Activated CD4-positive, alpha-beta T cell treated with anti-CD3 and anti-CD28 coated beads, Interleukin-2, amount 50 U/mL, for 16 hours (primary cell): ENCODE measurements at regions not wholly inside any gene's neighbourhood (a gene's known extent, or its start where the extent isn't known, plus 50 kb on each side); places are given as distances from the start of the nearest gene placed in this dataset.
"Not testable (repeated sequence)": the region's sequence is repeated elsewhere in the genome, so short reads cannot be mapped to it uniquely, and the experiment has no call there.

Experiments used
- DNase-seq: peaks from one replicate; pipeline ENCODE4 v3.0.0-alpha.2; 2020

GRCh38 chr11:81870815-81871214, 862.8 kb downstream of the FAM181B start:
- no peak for DNase-seq

DNA sequence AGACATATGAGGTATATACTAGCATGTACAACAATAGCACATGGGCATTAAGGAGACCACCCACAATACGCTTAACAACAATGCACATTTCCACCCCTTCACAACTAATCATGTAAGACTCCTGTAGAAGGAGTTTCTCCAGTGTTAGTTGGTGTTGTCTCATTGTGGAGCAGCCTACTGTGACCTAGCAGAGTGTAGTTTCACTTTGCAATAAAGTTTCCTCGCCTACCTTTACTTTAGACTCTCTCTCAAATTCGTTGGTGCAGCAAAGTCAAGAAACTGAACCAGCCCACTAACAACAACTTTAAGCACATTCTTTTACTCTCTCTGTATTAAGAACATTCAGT, 863.6 kb downstream of the FAM181B start:
- DNase-seq = no peak

DNA sequence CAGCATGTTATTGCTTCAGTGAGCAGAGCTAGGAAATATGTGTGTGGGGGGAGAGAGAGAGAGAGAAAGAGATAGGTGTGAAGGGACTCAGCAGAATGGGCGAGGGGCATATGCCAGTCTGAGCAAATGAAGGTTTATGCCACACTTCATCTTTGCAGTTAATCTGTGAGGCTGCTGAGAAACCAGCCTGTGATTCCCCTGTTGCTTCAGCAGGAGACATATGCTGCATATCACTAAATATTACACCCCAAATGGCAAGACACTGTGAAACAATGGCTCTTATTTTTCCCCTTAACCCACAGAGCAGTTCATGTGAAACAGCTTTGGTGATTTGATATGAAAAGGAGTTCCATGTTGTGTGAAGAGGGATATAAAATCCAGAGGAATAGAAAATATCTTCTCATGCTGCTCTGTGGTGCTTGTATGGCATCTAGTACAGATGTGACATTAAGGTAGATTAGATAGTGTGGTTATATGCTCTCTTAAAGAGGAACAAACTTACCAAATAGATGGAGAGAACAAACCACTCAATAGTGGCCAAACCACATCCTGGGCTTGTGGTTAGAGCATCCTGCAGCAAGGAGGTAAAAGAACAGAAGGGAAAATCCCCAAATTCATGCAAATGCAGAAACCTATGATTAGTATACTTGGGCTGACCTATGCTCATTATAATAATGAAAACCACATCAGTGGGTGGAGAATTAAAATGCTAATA, 864.2 kb downstream of the FAM181B start:
- DNase-seq = peak; percentile 95

DNA sequence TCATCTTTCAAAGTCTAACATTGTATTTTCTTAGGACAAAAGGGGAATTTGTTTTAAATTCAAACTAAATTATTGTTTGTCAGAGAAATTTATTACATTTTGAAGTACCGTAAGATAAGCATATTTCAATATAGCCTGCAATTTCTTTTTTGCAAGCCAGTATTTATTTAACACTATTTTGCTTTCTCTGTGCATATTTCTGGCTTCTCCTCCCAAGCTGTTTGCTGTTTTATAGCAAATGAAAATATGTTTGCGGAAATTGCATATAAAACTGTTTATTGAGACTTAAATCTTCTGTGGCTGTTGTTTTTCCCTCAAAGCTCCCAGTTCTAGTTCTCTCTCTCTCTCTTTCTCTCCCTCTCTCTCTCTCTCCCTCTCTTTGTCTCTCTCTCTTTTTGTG, 866.8 kb downstream of the FAM181B start:
- no peak for DNase-seq

- no peak for DNase-seq
These were observed 876.3 kb downstream of the FAM181B start for GRCh38 chr11:81857386-81857785.

- no peak for DNase-seq
These were observed 879.9 kb downstream of the FAM181B start for GRCh38 chr11:81853791-81854190.

DNA sequence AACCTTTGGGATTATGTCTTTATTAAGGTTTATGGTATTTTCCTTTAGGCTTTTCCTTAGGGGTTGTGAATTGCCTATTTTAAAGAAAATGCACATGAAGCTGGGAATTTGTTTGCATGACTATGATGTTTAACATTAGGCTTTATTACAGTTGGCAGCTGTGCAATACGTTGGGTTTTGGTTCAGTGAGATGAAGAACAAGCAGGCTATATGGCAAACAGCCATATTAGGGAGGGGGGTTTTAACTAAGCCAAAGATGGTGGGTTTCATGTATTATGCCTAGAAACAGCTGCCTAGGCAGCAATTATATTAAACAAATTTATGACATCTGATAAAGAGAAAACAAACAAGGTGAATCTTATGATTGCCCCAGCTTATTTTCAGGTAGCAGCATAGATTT, 880.8 kb downstream of the FAM181B start:
- DNase-seq = no peak

DNA sequence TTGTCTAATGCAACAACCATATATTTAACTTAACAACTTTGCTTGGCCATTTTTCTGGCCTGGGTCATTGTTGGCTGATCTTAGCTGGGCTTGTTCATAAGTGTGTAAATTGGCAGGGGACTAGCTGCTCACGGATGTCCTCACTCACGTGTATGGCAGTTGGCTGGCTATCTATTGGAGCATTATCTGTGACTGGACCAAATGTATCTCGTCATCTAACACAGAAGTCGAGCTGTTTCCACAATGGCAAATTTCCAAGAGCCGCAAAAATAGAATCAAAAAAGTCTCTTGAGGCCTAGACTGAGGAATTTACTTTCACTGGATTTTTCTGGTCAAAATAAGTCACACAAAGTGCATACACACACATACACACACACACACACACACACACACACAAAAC, 893.3 kb downstream of the FAM181B start:
- no peak for DNase-seq

- no peak for DNase-seq
These were observed 893.7 kb downstream of the FAM181B start for GRCh38 chr11:81839976-81840375.

DNA sequence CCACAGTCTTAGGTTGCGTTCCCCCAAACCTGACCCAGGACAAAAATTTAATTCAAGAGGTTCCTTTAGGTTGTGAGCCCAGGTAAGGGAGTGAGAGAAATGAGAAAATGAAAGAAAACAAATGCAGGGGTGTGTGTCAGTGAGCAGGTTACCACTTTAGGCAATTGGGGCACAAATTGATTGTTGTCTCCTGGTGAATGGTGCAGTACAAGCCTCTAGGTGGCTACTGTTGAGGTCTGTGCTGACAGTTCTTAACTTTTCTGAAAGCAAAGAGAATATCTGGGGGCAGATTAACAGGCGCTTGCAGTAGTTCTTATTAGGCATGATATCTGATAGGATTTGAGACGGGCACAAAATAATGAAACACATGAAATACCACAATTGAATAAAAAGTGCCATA, 894.6 kb downstream of the FAM181B start:
- DNase-seq = no peak

DNA sequence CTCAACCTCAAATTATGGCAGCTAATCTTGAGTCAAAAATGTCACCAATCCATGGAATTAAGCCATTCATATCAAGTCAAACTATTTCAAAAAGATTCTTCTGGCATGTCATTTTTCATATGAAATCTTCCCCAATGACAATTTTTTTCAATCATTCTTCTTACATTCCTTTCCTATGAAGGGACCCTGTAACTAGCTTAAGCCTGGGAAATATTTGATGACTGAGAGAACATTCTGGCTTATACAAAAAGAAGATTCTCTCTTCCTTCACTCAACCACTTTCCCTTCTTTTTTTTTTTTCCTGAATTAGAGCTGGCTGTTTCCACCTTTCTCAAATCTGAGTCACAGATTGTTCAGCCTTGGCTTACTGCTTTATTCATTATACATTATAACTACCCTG, 903.7 kb downstream of the FAM181B start:
- no peak for DNase-seq

DNA sequence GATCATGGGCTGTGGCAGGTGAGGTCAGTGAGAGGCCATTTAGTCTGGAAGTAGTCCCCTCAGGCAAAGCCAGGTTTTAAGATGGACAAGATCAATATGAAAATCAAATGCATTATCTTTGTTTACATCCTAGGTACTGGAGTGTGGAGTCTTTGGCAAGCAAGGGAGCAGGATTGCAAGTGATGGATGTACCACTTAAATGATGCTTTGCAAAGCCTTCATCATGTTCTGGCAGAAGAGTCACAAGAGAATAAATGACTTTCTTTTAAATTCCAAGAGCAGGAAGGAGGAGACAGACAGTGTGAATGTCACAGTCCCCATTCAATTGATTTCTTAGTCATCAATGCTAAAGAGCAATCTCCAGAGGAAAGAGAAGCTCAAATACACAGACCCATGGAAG, 908.3 kb downstream of the FAM181B start:
- no peak for DNase-seq

- DNase-seq = no peak
These were observed 914.2 kb downstream of the FAM181B start for GRCh38 chr11:81819462-81819861.

DNA sequence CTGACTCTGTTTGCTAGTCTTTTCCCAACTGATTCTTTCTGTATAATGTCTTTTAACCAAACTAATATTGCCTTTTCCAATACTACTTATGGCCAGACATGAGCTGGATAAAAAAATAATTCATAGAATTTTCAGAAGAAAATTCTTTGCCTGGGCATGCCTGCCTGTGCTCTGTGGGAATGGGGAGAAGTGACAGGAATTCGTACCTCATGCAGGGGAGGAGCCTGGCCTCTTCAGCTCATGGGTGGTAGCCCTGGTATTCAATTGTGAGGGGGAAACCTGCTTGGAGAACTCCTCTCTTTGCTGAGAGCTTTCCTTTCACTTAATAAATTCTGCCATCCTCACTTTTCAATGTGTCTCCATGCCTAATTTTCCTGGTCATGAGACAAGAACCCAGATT, 928.8 kb downstream of the FAM181B start:
- DNase-seq = no peak

- DNase-seq = no peak
These were observed 931.1 kb downstream of the FAM181B start for GRCh38 chr11:81802591-81802990.

DNA sequence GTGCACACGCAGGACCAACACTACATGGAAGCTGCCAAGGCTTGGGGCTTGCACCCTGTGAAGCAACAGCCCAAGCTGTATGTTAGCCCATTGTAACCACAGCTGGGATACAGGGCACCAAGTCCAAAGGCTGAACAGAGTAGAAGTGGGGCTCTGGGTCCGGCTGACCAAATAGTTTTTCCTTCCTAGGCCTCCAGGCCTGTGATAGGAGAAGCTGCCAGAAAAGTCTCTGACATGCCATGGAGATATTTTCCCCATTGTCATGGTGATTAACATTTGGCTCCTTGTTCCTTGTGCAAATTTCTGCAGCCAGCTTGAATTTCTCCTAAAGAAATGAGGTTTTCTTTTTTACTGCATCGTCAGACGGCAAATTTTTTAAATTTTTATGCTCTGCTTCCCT, 941.2 kb downstream of the FAM181B start:
- DNase-seq = no peak

DNA sequence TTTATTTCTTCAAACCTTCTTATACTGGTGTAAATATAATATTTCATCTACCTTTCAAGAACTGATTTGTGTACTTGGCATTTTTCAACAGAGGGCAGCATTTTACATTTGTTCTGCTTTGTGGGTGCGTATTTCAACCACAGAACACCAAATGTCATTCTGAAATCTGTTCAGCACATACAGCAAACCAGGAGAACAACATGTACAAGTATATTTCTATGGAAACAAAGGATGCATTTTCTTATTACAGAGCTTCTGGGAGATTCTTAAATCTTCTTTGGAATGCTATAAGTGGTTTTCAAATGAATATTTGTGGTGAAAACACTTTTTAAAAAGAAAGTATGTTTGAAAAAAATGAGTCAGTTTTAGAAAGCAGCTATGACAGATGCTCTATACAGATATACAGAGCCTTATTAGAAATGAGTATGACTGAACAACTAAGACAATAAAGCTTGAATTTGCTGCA, 946.0 kb downstream of the FAM181B start:
- DNase-seq = peak; percentile 70

GRCh38 chr11:81772166-81772565, 961.5 kb downstream of the FAM181B start:
- no peak for DNase-seq

DNA sequence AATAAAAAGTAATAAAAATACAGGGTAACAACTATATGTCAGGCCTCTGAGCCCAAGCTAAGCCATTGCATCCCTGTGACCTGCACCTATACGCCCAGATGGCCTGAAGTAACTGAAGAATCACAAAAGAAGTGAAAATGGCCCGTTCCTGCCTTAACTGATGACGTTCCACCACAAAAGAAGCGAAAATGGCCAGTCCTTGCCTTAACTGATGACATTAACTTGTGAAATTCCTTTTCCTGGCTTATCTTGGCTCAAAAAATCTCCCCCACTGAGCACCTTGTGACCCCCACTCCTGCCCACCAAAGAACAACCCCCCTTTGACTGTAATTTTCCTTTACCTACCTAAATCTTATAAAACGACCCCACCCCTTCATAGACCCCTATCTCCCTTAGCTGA, 963.8 kb downstream of the FAM181B start:
- DNase-seq = not testable (repeated sequence)

- no peak for DNase-seq
These were observed 976.6 kb downstream of the FAM181B start for GRCh38 chr11:81756864-81757595.

DNA sequence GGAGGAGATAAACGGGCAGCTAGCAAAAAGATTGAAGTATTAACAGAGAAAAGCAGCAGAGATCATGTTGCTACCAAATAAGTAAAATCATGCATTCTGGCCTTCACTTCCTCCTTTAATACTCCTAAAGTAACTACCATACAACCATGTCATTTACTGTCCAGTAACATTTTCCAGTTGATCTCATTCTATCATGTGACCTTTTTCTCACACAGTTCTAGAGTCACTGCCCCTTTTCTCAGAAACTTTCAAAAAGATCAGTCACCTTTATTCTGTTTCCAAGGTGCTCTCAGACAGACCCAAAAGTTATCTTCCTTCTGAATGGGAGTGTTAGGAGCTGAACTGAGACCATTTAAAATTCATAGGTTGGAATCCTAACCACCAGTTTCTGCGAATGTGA, 984.4 kb downstream of the FAM181B start:
- no peak for DNase-seq

GRCh38 chr11:81744336-81745116, 989.1 kb downstream of the FAM181B start:
- DNase-seq = no peak

GRCh38 chr11:81725701-81726100, 1008.0 kb downstream of the FAM181B start:
- no peak for DNase-seq

DNA sequence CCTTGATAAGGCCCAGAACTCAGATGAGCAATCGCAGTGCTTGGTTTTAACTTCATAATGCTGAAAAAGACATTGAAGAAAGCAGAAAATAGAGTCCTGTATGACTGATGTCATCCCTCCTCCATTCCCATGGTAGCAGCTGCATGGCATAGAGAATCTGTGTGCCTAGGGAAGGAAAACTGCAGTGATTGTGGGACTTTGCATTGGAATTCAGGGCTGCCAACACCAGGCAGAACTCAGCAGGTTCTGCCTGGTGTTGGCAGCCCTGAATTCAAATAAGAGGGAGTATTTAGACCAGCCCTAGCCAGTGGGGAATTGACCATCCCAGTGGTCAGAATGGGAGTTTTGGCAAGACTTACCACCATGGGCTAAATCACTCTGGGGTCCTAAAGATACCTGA, 1016.0 kb downstream of the FAM181B start:
- no peak for DNase-seq
